H1 (cell line): ENCODE measurements at regions not wholly inside any gene's neighbourhood (a gene's known extent, or its start where the extent isn't known, plus 50 kb on each side); places are given as distances from the start of the nearest gene placed in this dataset.

Experiments used
- EZH2 ChIP-seq: fragments of 200-600 bp; sonication (generic); IDR thresholded peaks from 2 replicates; pipeline ENCODE4 v1.7.1; 2012; ENCODE audit warnings: low read depth, mild to moderate bottlenecking, moderate library complexity, low read length, inconsistent platforms; ENCODE audit not compliant: severe bottlenecking
- KDM5A ChIP-seq: fragments of 200-600 bp; IDR thresholded peaks from 2 replicates; pipeline ENCODE4 v1.7.1; 2012; ENCODE audit warnings: mild to moderate bottlenecking, low read length, inconsistent platforms, mixed read lengths

- TF ChIP-seq KDM5A (no peak), EZH2 (no peak)
These were observed 275.3 kb upstream of the TUT7 start (continued) for GRCh38 chr9:86629530-86629929.
